SK-N-MC (cell line): ENCODE measurements at regions not wholly inside any gene's neighbourhood (a gene's known extent, or its start where the extent isn't known, plus 50 kb on each side); places are given as distances from the start of the nearest gene placed in this dataset.

Source experiments
- DNase-seq: peaks from one replicate; pipeline ENCODE4 v3.0.0-alpha.2; 2011; ENCODE audit warnings: low read depth, low spot score
- H3K27ac ChIP-seq: fragments of 200-600 bp; sonication (generic); 2 replicates; pipeline ENCODE4 v1.5.1; 2016; ENCODE audit warnings: mixed run types
- H3K36me3 ChIP-seq: fragments of 200-600 bp; sonication (generic); 2 replicates; pipeline ENCODE4 v1.6.1; 2017; ENCODE audit warnings: antibody characterized with exemption, low read length, mixed read lengths; ENCODE audit not compliant: insufficient read depth
- H3K4me3 ChIP-seq: fragments of 200-600 bp; sonication (generic); 2 replicates; pipeline ENCODE4 v1.5.1; 2016
- H3K9ac ChIP-seq: fragments of 200-600 bp; sonication (generic); 2 replicates; pipeline ENCODE4 v1.8.0; 2017; ENCODE audit warnings: mixed run types, mixed read lengths; ENCODE audit not compliant: insufficient read length
- H3K9me3 ChIP-seq: fragments of 200-600 bp; sonication (generic); 2 replicates; pipeline ENCODE4 v1.6.1; 2017; ENCODE audit warnings: low read depth, mild to moderate bottlenecking, antibody characterized with exemption, low read length, moderate library complexity, mixed read lengths
- EZH2 ChIP-seq: fragments of 200-600 bp; sonication (generic); IDR thresholded peaks from one replicate; pipeline ENCODE4 v1.6.1; 2017; ENCODE audit warnings: antibody characterized with exemption
- FOXP2 ChIP-seq: optimal IDR thresholded peaks from 2 replicates; pipeline ENCODE3; 2011; ENCODE audit warnings: mild to moderate bottlenecking, moderate library complexity; ENCODE audit not compliant: insufficient read depth; ENCODE audit errors: extremely low read length, control extremely low read depth
- POLR2AphosphoS5 ChIP-seq: IDR thresholded peaks from 2 replicates; pipeline ENCODE4 v1.6.1; 2012; ENCODE audit warnings: mild to moderate bottlenecking, low read depth, low read length, borderline replicate concordance

DNA sequence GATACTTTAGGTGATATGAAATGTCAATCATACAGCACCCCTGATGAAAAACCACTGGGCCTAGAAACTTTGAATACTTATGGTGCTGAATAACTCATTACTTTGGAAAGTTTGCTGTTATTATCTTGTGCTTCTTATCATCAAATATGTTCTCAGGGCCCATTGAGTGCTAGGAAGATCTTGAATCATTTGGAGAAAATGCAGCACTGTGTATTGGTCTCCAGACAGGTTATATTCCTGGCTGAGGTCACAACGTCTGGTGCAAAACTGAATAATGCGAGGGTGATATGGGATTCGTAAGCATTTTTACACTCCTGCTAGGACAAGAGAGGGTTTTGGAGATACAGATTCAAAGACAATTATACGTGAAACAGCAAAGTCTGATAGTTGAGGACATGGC lies 249.4 kb upstream of the TNC start:
- Histone ChIP-seq H3K36me3 (no peaks in the 10 kb centered on the region), H3K9me3 (no peaks in the 10 kb centered on the region), H3K4me3 (no peak overlapping the region), H3K27ac (no peak overlapping the region), H3K9ac (no peak overlapping the region)
- TF ChIP-seq POLR2AphosphoS5 (no peak), EZH2 (no peak), FOXP2 (no peak)
- DNase-seq, result no peak

DNA sequence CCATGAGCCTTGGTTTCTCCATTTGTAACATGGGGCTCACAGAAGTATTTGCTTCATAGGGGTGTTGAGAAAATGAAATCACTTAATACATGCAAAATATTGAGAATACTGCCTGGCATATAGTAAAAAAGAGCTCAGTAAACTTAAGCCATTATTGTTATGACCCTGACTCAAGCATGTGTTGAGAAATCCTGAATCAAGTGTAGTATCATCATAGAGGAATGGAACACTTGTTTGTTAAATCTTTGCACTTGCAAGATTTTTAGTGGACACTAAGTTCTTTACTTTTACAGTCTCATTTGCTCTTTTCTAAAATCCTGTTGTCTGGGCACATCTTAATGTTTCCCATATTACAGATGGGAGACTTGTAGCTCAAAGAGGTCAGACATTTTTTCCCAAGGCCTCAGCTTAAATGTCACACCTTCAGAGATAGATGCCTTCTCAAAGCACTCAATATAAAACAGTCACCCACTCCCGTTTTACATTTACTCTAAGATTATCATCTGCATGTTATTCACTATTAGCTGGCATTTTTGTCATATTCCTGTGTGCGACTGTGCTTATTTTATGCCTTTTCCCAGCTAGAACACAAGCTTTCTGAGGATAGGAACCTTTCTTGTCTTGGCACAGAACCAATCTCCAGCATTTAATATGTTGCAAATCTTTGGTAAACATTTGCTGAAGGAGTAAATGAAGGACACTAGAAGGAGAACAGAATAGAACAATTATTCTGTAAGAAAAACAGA lies 250.0 kb upstream of the TNC start:
- Histone ChIP-seq H3K9ac (no peak overlapping the region), H3K9me3 (no peaks in the 10 kb centered on the region), H3K36me3 (no peaks in the 10 kb centered on the region), H3K27ac (peak overlapping the region; percentile 91), H3K4me3 (peak overlapping the region; percentile 68; the same call in 1 of the 2 replicates)
- TF ChIP-seq POLR2AphosphoS5 (no peak), EZH2 (no peak), FOXP2 (no peak)
- DNase-seq, result no peak

DNA sequence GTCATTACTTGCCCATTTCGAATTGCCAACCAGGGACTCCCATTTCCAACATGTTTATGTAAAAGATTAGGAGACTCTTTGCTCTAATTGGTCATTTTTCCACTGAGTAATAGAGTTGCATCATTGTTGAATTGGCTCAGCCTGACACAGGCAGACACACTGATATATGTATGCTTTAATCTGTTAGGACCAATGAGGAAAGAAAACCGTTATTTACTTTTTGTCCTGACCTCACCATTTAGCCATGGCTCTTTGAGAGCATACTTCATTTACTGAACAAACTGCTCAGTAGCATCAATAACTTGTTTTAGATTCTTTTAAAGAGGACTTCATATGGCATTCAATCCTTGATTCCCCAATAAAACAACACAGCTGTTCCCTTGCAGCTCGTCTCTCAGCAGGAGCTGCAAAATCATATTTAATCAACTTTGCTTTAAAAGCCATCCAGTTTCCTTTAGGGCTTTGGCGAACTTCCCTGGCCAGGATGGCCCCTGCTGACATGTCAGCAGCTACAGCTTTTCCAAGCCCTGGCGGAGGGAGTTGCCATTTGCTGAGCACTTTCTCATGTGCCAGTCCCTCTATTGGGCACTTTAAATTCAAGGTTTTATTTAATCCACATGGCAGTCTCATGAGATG lies 251.5 kb upstream of the TNC start:
- TF ChIP-seq FOXP2, result peak; percentile 82
- peak; percentile 35; the same call in 1 of the 2 replicates for TF ChIP-seq POLR2AphosphoS5
- TF ChIP-seq EZH2, result no peak
- Histone ChIP-seq H3K4me3 (peak overlapping the region; percentile 68), H3K36me3 (no peaks in the 10 kb centered on the region), H3K9me3 (no peaks in the 10 kb centered on the region), H3K27ac (peak overlapping the region; percentile 91), H3K9ac (peak overlapping the region; percentile 37)
- DNase-seq, result peak; percentile 82

DNA sequence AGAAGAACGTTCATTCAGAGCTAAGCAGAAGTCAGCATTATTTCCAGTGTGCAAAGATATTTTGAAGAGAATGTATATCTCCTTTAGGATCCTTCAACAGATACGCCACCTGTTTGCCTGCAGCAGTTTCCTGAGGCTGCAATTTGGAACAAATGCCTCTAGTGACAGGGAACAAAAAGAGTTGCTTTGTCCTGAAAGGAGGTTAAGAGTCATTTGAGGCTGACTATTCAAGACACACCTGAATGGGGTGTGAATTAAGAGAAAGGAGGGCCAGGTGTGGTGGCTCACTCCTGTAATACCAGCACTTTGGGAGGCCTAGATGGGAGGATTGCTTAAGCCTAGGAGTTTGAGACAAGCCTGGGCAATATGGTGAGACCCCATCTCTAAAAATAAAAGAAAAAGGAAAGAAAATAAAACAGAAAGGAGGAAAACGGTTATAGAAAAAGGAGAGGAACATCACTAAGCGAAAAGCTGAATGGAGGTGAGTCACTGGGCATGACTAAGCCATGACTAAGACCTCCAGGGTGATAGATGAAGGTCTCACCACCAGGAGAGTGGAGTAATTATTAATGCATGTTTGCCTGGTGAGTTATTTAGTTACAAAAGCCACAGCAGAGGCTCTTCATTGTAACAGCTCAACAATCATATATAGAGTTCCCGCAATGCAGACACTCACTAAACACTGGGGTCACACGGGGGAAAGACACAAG lies 255.2 kb upstream of the TNC start:
- DNase-seq, result no peak
- Histone ChIP-seq H3K9ac (no peak overlapping the region), H3K27ac (no peak overlapping the region), H3K9me3 (no peaks in the 10 kb centered on the region), H3K36me3 (no peaks in the 10 kb centered on the region), H3K4me3 (no peak overlapping the region)
- TF ChIP-seq FOXP2, result no peak
- TF ChIP-seq POLR2AphosphoS5, result no peak
- no peak for TF ChIP-seq EZH2

DNA sequence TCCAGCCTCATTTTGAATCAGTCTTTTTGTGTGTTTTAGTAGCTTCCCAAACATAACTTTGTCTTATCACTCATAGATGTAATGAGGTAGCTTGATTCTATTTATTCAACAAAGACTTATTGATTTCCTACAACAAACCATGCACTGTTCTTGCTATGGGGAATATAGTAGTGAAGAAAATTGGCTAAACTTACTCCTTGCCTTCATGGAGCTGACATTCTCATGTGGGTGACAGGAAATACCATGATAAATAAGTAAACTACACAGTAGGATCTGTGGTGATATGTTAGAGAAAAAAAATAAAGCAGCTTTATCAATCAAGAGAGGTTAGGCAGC lies 255.7 kb upstream of the TNC start:
- TF ChIP-seq FOXP2, result no peak
- TF ChIP-seq POLR2AphosphoS5, result no peak
- no peak for TF ChIP-seq EZH2
- Histone ChIP-seq H3K4me3 (no peak overlapping the region), H3K9ac (no peak overlapping the region), H3K27ac (no peak overlapping the region), H3K9me3 (no peaks in the 10 kb centered on the region), H3K36me3 (no peaks in the 10 kb centered on the region)
- DNase-seq, result no peak

DNA sequence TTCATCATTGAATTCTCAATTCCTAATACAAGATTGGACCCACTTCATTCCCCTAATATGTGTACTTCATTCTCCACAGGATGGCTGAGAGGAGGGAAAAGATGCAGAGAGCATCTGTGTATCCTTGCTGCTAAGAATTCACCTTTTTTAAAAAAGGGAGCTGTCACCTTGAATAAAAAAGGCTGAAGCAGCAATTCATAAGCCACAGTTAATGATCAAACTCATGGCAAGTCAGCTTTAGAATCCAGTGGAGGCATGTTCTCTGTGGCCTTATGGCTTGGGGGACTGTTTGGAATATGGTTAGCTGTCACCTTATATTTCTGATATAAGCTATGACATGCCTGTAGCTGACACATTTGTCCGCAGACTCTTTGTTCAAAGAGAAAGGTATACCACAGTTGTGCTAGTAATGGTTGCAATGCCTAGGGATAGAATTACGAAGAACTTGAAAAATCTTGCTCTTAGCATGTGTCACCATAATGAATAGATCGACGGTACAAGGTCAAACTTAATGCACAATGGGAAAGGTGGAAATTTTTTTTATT lies 256.8 kb upstream of the TNC start:
- Histone ChIP-seq H3K27ac (no peak overlapping the region), H3K36me3 (no peaks in the 10 kb centered on the region), H3K4me3 (no peak overlapping the region), H3K9me3 (no peaks in the 10 kb centered on the region), H3K9ac (no peak overlapping the region)
- DNase-seq, result no peak
- no peak for TF ChIP-seq POLR2AphosphoS5
- TF ChIP-seq FOXP2, result no peak
- TF ChIP-seq EZH2, result no peak

DNA sequence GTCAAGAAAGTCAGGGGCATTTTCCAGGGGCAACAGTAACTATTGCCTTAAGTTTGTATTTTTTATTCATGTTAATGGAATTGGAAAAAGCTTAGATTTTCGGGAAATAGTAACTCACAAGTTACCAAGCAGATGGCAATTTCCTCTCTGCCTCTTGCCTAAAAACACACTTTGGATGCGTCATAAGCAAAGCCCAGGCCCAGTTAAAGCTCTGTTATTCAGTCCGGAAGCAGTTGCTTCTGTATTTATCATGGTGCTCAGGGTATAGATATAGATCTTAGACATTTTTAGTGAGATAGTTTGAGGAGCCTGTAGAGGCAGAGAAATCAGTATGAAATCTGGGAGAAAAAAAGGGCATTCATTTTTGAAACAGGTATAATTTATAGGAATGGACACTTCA lies 260.3 kb upstream of the TNC start:
- Histone ChIP-seq H3K4me3 (no peak overlapping the region), H3K36me3 (no peaks in the 10 kb centered on the region), H3K9ac (no peak overlapping the region), H3K9me3 (no peaks in the 10 kb centered on the region), H3K27ac (no peak overlapping the region)
- DNase-seq, result no peak
- no peak for TF ChIP-seq POLR2AphosphoS5
- TF ChIP-seq FOXP2, result no peak
- TF ChIP-seq EZH2, result no peak

GRCh38 chr9:115378758-115379157 lies 260.8 kb upstream of the TNC start:
- H3K36me3 ChIP-seq, result no peaks in the 10 kb centered on the region
- no peaks in the 10 kb centered on the region for H3K9me3 ChIP-seq
- no peak overlapping the region for H3K9ac ChIP-seq
- H3K27ac ChIP-seq, result no peak overlapping the region
- no peak overlapping the region for H3K4me3 ChIP-seq
- TF ChIP-seq EZH2 (no peak), FOXP2 (no peak), POLR2AphosphoS5 (no peak)
- no peak for DNase-seq
